Panc1 (cell line): ENCODE measurements at regions not wholly inside any gene's neighbourhood (a gene's known extent, or its start where the extent isn't known, plus 50 kb on each side); places are given as distances from the start of the nearest gene placed in this dataset.

ENCODE experiments used
- ATAC-seq: fragments of 200-7000 bp; cut with Tn5 transposase; 2 replicates; pipeline ENCODE4 v1.9.1; 2020; ENCODE audit warnings: mild to moderate bottlenecking, moderate library complexity
- BruUV-seq: library from RNA; stranded (reverse); fragments of 400-500 nt; replicated peaks from 2 replicates; lab custom pipeline; 2021; lab: Mats Ljungman, UMichigan
- CTCF ChIA-PET: fragments of 300-600 bp; sonication (Branson Sonifier 250); formaldehyde crosslinking; loops from one replicate; lab custom pipeline; 2022; ENCODE audit warnings: antibody characterized with exemption; lab: Charles Lee
- POLR2A ChIA-PET: fragments of 300-600 bp; sonication (Branson Sonifier 250); formaldehyde crosslinking; loops from one replicate; lab custom pipeline; 2022; ENCODE audit warnings: antibody characterized with exemption; lab: Charles Lee
- DNase-seq: peaks from one replicate; pipeline ENCODE4 v3.0.0-alpha.2; 2010; ENCODE audit warnings: low read depth, low spot score
- H3K27ac ChIP-seq: 2 replicates; pipeline ENCODE4 v1.5.1; 2011; ENCODE audit warnings: mild to moderate bottlenecking, low read length, inconsistent platforms
- H3K27me3 ChIP-seq: fragments of 200-500 bp; sonication (Bioruptor generic); 2 replicates; pipeline ENCODE4 v1.6.0; 2014; ENCODE audit warnings: low read length, inconsistent platforms; ENCODE audit not compliant: control insufficient read depth, insufficient read depth
- H3K36me3 ChIP-seq: fragments of 200-500 bp; sonication (Bioruptor generic); 2 replicates; pipeline ENCODE4 v1.5.1; 2014; ENCODE audit warnings: inconsistent platforms, mild to moderate bottlenecking, low read length, moderate library complexity; ENCODE audit not compliant: control insufficient read depth, insufficient read depth
- H3K4me1 ChIP-seq: 2 replicates; pipeline ENCODE4 v1.5.1; 2011; ENCODE audit warnings: inconsistent platforms, mild to moderate bottlenecking, low read length, moderate library complexity; ENCODE audit not compliant: control insufficient read depth, insufficient read depth
- H3K4me3 ChIP-seq, 2 experiments: 2 replicates each; pipeline ENCODE4 v1.5.1; 2011 to 2012; ENCODE audit warnings: low read depth in 2 of 2, low read length in 2 of 2, mild to moderate bottlenecking in 2 of 2, inconsistent platforms in 1 of 2, moderate library complexity in 1 of 2
- H3K9me3 ChIP-seq: fragments of 200-500 bp; sonication (Bioruptor generic); 2 replicates; pipeline ENCODE4 v1.5.1; 2014; ENCODE audit warnings: low read depth, mild to moderate bottlenecking, inconsistent platforms, low read length, moderate library complexity; ENCODE audit not compliant: control insufficient read depth, insufficient read depth
- CTCF ChIP-seq: fragments of 450-650 bp; IDR thresholded peaks from 2 replicates; pipeline ENCODE4 v1.5.1; 2017; ENCODE audit warnings: mild to moderate bottlenecking
- POLR2AphosphoS5 ChIP-seq: IDR thresholded peaks from 2 replicates; pipeline ENCODE4 v1.6.1; 2012; ENCODE audit warnings: mild to moderate bottlenecking, low read depth, low read length, moderate library complexity
- REST ChIP-seq, 2 experiments: IDR thresholded peaks; 2 replicates each; pipeline ENCODE4 v1.6.1; 2011 to 2012; ENCODE audit warnings: low read depth in 2 of 2, control low read depth in 1 of 2, low read length in 1 of 2, mild to moderate bottlenecking in 1 of 2, moderate library complexity in 1 of 2; ENCODE audit not compliant: insufficient read depth in 1 of 2
- SIN3A ChIP-seq: IDR thresholded peaks from 2 replicates; pipeline ENCODE4 v1.6.1; 2012; ENCODE audit warnings: low read depth, mild to moderate bottlenecking, low read length, moderate library complexity, borderline replicate concordance; ENCODE audit not compliant: insufficient read depth
- TCF7L2 ChIP-seq: IDR thresholded peaks from 2 replicates; pipeline ENCODE4 v1.6.1; 2011; ENCODE audit warnings: mild to moderate bottlenecking, low read depth, low read length, inconsistent platforms
- in situ Hi-C: cut with HindIII; loops from 2 replicates; pipeline ENCODE4 v1.10.0; 2016; ENCODE audit warnings: low sequenced_read_pairs, low pct_unique_long_range_greater_than_20kb
- intact Hi-C: fragments of 100-400 bp; cut with micrococcal nuclease; formaldehyde crosslinking; loops from one replicate; pipeline ENCODE4 v1.10.0; 2022; ENCODE audit not compliant: unreplicated experiment

- ChIA-PET CTCF (no interaction called here), POLR2A (no interaction called here)
- H3K9me3 ChIP-seq, result no peaks in the 10 kb centered on the region
- in situ Hi-C loops (no loop called here), intact Hi-C loops (no loop called here)
- no TSS peak for BruUV-seq
- no peaks in the 10 kb centered on the region for H3K4me1 ChIP-seq
- H3K27me3 ChIP-seq, result peaks cover 13% of the 10 kb centered on the region
- H3K27ac ChIP-seq, result no peak overlapping the region
- H3K36me3 ChIP-seq, result no peaks in the 10 kb centered on the region
- H3K4me3 ChIP-seq, result no peak overlapping the region
- no peak for TF ChIP-seq CTCF
- TF ChIP-seq REST (IDR thresholded peaks at IDR 0.05; ENCODE audit: insufficient read depth in 1 of 2, low read depth in 2 of 2, low read length in 1 of 2), result no peak
- no peak for TF ChIP-seq TCF7L2
- no peak for TF ChIP-seq POLR2AphosphoS5
- TF ChIP-seq SIN3A, result no peak
- DNase-seq, result no peak
- ATAC-seq, result no peak
Observed at GRCh38 chr10:61063901-61064300, 119.9 kb upstream of the RHOBTB1 start.

GRCh38 chr10:61063034-61063433 is 119.0 kb upstream of the RHOBTB1 start:
- POLR2A ChIA-PET, result interaction anchor here (0.7 kb wide), 1 partner anchor 10 kb away, joined by 3 read pairs; no protein-coding TSS in a partner anchor
- Histone ChIP-seq H3K9me3 (no peaks in the 10 kb centered on the region), H3K4me3 (no peak overlapping the region), H3K36me3 (no peaks in the 10 kb centered on the region), H3K27me3 (peaks cover 8% of the 10 kb centered on the region; the same call in 1 of the 2 replicates), H3K4me1 (no peaks in the 10 kb centered on the region), H3K27ac (no peak overlapping the region)
- no peak for ATAC-seq
- TF ChIP-seq SIN3A, result no peak
- TF ChIP-seq TCF7L2, result no peak
- no peak for TF ChIP-seq CTCF
- TF ChIP-seq REST (IDR thresholded peaks at IDR 0.05; ENCODE audit: insufficient read depth in 1 of 2, low read depth in 2 of 2, low read length in 1 of 2), result no peak
- TF ChIP-seq POLR2AphosphoS5, result no peak
- CTCF ChIA-PET, result no interaction called here
- intact Hi-C loops, result no loop called here
- in situ Hi-C loops, result no loop called here
- no TSS peak for BruUV-seq
- no peak for DNase-seq
